MM.1S (cell line): ENCODE measurements at regions not wholly inside any gene's neighbourhood (a gene's known extent, or its start where the extent isn't known, plus 50 kb on each side); places are given as distances from the start of the nearest gene placed in this dataset.

Experiments used
- DNase-seq: peaks from one replicate; pipeline ENCODE4 v3.0.0-alpha.2; 2015
- H2AFZ ChIP-seq: fragments of 300-600 bp; sonication (generic); 2 replicates; pipeline ENCODE4 v1.6.0; 2016; ENCODE audit warnings: antibody characterized with exemption, low read length
- H3F3A ChIP-seq: fragments of 300-600 bp; sonication (generic); 2 replicates; pipeline ENCODE4 v1.6.1; 2016; ENCODE audit warnings: mild to moderate bottlenecking, antibody characterized with exemption, low read length, moderate library complexity, mixed read lengths; ENCODE audit not compliant: insufficient read depth
- H3K27ac ChIP-seq: fragments of 300-600 bp; sonication (generic); 2 replicates; pipeline ENCODE4 v1.5.1; 2016; ENCODE audit warnings: mild to moderate bottlenecking, low read length
- H3K27me3 ChIP-seq: fragments of 300-600 bp; sonication (generic); replicated peaks from 2 replicates; pipeline ENCODE4 v1.6.0; 2016; ENCODE audit warnings: low read length; ENCODE audit not compliant: insufficient read depth
- H3K36me3 ChIP-seq: fragments of 300-600 bp; sonication (generic); replicated peaks from 2 replicates; pipeline ENCODE4 v1.6.1; 2016; ENCODE audit warnings: mild to moderate bottlenecking, low read length, mixed read lengths; ENCODE audit not compliant: insufficient read depth
- H3K4me1 ChIP-seq: fragments of 300-600 bp; sonication (generic); 2 replicates; pipeline ENCODE4 v1.6.1; 2016; ENCODE audit warnings: low read length, mixed read lengths
- H3K4me2 ChIP-seq: fragments of 300-600 bp; sonication (generic); 2 replicates; pipeline ENCODE4 v1.6.0; 2016; ENCODE audit warnings: low read depth, low read length
- H3K4me3 ChIP-seq: fragments of 300-600 bp; sonication (generic); 2 replicates; pipeline ENCODE4 v1.5.1; 2016; ENCODE audit warnings: low read length, mixed read lengths
- H3K79me2 ChIP-seq: fragments of 300-600 bp; sonication (generic); 2 replicates; pipeline ENCODE4 v1.6.1; 2016; ENCODE audit warnings: mixed run types, low read length, mixed read lengths
- H3K9ac ChIP-seq: fragments of 300-600 bp; sonication (generic); 2 replicates; pipeline ENCODE4 v1.6.1; 2016; ENCODE audit warnings: low read length, mixed read lengths
- H3K9me2 ChIP-seq: fragments of 300-600 bp; sonication (generic); replicated peaks from 2 replicates; pipeline ENCODE4 v1.6.1; 2016; ENCODE audit warnings: mild to moderate bottlenecking, low read length, mixed read lengths; ENCODE audit not compliant: insufficient read depth
- H3K9me3 ChIP-seq: fragments of 300-600 bp; sonication (generic); replicated peaks from 2 replicates; pipeline ENCODE4 v1.6.1; 2016; ENCODE audit warnings: mild to moderate bottlenecking, low read length, mixed read lengths; ENCODE audit not compliant: insufficient read depth
- H4K20me1 ChIP-seq: fragments of 300-600 bp; sonication (generic); 2 replicates; pipeline ENCODE4 v1.6.1; 2016; ENCODE audit warnings: mild to moderate bottlenecking, low read length, moderate library complexity, mixed read lengths; ENCODE audit not compliant: insufficient read depth
- EZH2 ChIP-seq: fragments of 300-600 bp; sonication (generic); optimal IDR thresholded peaks from 2 replicates; pipeline ENCODE3; 2017; ENCODE audit warnings: low read depth, mild to moderate bottlenecking, antibody characterized with exemption, low read length, mixed read lengths
- EZH2phosphoT487 ChIP-seq: fragments of 300-600 bp; sonication (generic); IDR thresholded peaks from 2 replicates; pipeline ENCODE4 v1.6.1; 2018; ENCODE audit warnings: antibody characterized with exemption, low read length
- TF ChIP-seq, protein P1 (sequence below): fragments of 300-600 bp; sonication (generic); IDR thresholded peaks from 2 replicates; pipeline ENCODE4 v1.5.1; 2016; ENCODE audit warnings: antibody characterized with exemption, low read length, mixed read lengths

DNA sequence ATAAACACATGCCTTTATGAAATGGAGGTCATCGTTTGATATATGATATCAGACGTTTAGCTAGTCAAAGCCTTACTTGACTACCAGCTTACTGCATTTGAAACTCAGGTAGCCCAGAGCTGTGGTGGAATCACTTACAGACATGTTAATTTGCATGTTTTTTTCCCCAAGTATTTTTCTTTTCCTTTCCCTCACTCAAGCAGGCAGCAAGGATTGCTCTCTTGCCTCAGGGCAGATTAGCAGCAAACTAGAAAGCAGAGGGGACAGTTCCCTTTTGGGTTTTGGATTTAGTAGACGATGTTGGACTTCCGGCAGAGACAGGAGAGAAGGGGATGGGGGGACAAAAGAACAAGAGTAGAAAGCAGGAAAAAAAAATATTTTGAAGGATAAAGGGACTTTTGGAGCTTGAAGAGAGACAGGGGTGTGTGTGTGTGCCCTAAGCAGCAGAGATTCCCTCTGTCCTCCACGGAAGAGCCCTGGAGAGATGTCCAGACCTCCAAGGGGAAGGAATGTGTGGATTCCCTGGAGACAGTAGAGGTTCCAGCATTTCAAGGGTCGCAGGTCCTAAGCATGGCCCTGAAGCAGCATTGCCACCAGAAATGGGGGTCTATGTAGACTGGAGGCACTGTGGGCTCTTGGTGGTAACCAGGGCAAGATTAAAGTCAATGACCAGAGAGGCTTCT, 86.8 kb upstream of the CADPS start:
- H3K9me3 ChIP-seq: no peaks in the 10 kb centered on the region
- no peak overlapping the region for H3K9ac ChIP-seq
- no peaks in the 10 kb centered on the region for H3K79me2 ChIP-seq
- no peaks in the 10 kb centered on the region for H3K36me3 ChIP-seq
- no peaks in the 10 kb centered on the region for H4K20me1 ChIP-seq
- no peaks in the 10 kb centered on the region for H3K27me3 ChIP-seq
- no peak for DNase-seq
- TF ChIP-seq, protein P1, sequence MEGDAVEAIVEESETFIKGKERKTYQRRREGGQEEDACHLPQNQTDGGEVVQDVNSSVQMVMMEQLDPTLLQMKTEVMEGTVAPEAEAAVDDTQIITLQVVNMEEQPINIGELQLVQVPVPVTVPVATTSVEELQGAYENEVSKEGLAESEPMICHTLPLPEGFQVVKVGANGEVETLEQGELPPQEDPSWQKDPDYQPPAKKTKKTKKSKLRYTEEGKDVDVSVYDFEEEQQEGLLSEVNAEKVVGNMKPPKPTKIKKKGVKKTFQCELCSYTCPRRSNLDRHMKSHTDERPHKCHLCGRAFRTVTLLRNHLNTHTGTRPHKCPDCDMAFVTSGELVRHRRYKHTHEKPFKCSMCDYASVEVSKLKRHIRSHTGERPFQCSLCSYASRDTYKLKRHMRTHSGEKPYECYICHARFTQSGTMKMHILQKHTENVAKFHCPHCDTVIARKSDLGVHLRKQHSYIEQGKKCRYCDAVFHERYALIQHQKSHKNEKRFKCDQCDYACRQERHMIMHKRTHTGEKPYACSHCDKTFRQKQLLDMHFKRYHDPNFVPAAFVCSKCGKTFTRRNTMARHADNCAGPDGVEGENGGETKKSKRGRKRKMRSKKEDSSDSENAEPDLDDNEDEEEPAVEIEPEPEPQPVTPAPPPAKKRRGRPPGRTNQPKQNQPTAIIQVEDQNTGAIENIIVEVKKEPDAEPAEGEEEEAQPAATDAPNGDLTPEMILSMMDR: no peak
- TF ChIP-seq EZH2phosphoT487 (no peak), EZH2 (no peak)
- no peak overlapping the region for H3K27ac ChIP-seq
- no peak overlapping the region for H3K4me2 ChIP-seq
- no peaks in the 10 kb centered on the region for H3K4me1 ChIP-seq
- H3F3A ChIP-seq: no peaks in the 10 kb centered on the region
- no peak overlapping the region for H3K4me3 ChIP-seq
- no peaks in the 10 kb centered on the region for H3K9me2 ChIP-seq
- no peak overlapping the region for H2AFZ ChIP-seq

DNA sequence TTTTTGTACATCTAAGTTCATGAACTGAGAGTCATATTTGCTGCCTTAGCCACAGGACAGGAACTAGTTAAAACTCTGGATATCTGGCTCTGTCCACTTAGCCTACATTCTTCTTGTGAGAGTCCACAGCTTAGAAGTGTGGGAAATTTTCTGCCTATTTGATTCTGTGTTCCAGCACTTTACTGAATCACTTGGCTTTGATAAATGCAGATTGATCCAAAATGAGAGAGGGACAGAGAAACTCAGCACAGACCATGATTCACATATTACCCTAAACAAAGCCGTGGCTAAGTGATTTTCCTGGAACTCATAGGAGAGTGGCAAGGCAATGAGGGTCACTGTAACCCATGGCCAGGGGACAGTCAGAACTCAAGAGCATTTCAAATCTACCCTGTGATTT, 87.5 kb upstream of the CADPS start:
- Histone ChIP-seq H3K27ac (no peak overlapping the region), H3K9ac (no peak overlapping the region), H3F3A (no peaks in the 10 kb centered on the region), H4K20me1 (no peaks in the 10 kb centered on the region), H3K4me1 (no peaks in the 10 kb centered on the region), H3K27me3 (no peaks in the 10 kb centered on the region), H3K4me3 (no peak overlapping the region), H2AFZ (no peak overlapping the region), H3K4me2 (no peak overlapping the region), H3K9me2 (no peaks in the 10 kb centered on the region), H3K9me3 (no peaks in the 10 kb centered on the region), H3K36me3 (no peaks in the 10 kb centered on the region), H3K79me2 (no peaks in the 10 kb centered on the region)
- TF ChIP-seq, protein P1: no peak
- no peak for TF ChIP-seq EZH2
- no peak for TF ChIP-seq EZH2phosphoT487
- DNase-seq: no peak

DNA sequence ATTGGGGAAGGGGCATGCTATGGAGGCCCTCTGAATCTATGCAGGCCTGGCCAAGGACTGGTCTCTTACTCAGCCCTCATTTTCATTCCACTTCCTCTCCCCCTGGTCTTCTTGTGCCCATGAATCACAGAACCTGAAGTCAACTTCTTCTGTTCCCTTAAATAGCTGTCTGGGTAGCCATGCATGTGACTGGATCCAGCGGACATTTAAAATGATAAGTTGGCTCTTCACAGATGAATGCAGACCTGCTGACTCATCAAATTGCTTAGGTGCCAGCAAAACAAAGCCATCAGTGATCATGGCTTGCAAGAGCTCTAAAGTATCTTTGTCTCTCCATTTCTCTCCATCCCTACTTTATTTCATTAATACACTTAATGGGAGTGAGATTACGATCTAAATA, 90.1 kb upstream of the CADPS start:
- H3K4me2 ChIP-seq: no peak overlapping the region
- no peak overlapping the region for H3K27ac ChIP-seq
- H3K79me2 ChIP-seq: no peaks in the 10 kb centered on the region
- H3K27me3 ChIP-seq: no peaks in the 10 kb centered on the region
- H3K9me3 ChIP-seq: no peaks in the 10 kb centered on the region
- H3F3A ChIP-seq: no peaks in the 10 kb centered on the region
- TF ChIP-seq EZH2: no peak
- no peak for TF ChIP-seq EZH2phosphoT487
- TF ChIP-seq, protein P1: no peak
- no peak for DNase-seq
- H4K20me1 ChIP-seq: no peaks in the 10 kb centered on the region
- H3K9me2 ChIP-seq: no peaks in the 10 kb centered on the region
- no peak overlapping the region for H3K4me3 ChIP-seq
- H2AFZ ChIP-seq: no peak overlapping the region
- H3K9ac ChIP-seq: no peak overlapping the region
- H3K36me3 ChIP-seq: no peaks in the 10 kb centered on the region
- no peaks in the 10 kb centered on the region for H3K4me1 ChIP-seq
